H1 (cell line): ENCODE measurements at regions not wholly inside any gene's neighbourhood (a gene's known extent, or its start where the extent isn't known, plus 50 kb on each side); places are given as distances from the start of the nearest gene placed in this dataset.

Experiments used
- CTCF ChIA-PET: fragments of 300-600 bp; sonication (Branson Sonifier 250); formaldehyde crosslinking; loops from one replicate; lab custom pipeline; 2021; ENCODE audit not compliant: partially characterized antibody; lab: Charles Lee
- POLR2A ChIA-PET: fragments of 300-600 bp; sonication (Branson Sonifier 250); formaldehyde crosslinking; loops from one replicate; lab custom pipeline; 2021; ENCODE audit warnings: inconsistent platforms; ENCODE audit not compliant: partially characterized antibody; lab: Charles Lee
- DNase-seq, 2 experiments: peaks; one replicate each; pipeline versions ENCODE4 v3.0.0 to v3.0.0-alpha.2; 2010 to 2022; ENCODE audit warnings: low spot score in 2 of 2, low read depth in 1 of 2, mixed read lengths in 1 of 2
- FAIRE-seq: peaks from 2 replicates; lab custom pipeline; 2011; peaks lifted over from hg19 to GRCh38; lab: Jason Lieb, UNC
- H2AFZ ChIP-seq: 2 replicates; pipeline ENCODE4 v1.8.1; 2012; ENCODE audit warnings: low read length, inconsistent platforms
- H2AK5ac ChIP-seq: 2 replicates; pipeline ENCODE4 v1.6.1; 2013; ENCODE audit warnings: low read depth, low read length
- H2BK120ac ChIP-seq: replicated peaks from 2 replicates; pipeline ENCODE3; 2013; ENCODE audit warnings: low read depth, low read length, inconsistent platforms
- H2BK12ac ChIP-seq: 2 replicates; pipeline ENCODE4 v1.6.1; 2013; ENCODE audit warnings: low read depth, low read length
- H2BK15ac ChIP-seq: 2 replicates; pipeline ENCODE4 v1.6.1; 2013; ENCODE audit warnings: low read length
- H2BK20ac ChIP-seq: 2 replicates; pipeline ENCODE4 v1.6.1; 2013; ENCODE audit warnings: low read length
- H2BK5ac ChIP-seq: 2 replicates; pipeline ENCODE4 v1.6.1; 2013; ENCODE audit warnings: low read depth, low read length
- H3K14ac ChIP-seq: 2 replicates; pipeline ENCODE4 v1.6.1; 2013; ENCODE audit warnings: inconsistent platforms; ENCODE audit not compliant: insufficient read length
- H3K18ac ChIP-seq: 2 replicates; pipeline ENCODE4 v1.6.1; 2013; ENCODE audit warnings: low read length; ENCODE audit errors: extremely low read depth
- H3K23ac ChIP-seq: 2 replicates; pipeline ENCODE4 v1.6.1; 2013; ENCODE audit warnings: inconsistent platforms; ENCODE audit not compliant: insufficient read length
- H3K23me2 ChIP-seq: 2 replicates; pipeline ENCODE4 v1.6.1; 2013; ENCODE audit warnings: low read depth, low read length
- H3K27ac ChIP-seq: 2 replicates; pipeline ENCODE4 v1.6.1; 2011; ENCODE audit warnings: low read depth, low read length, inconsistent platforms
- H3K27me3 ChIP-seq, 4 experiments: replicated peaks in 1 of 4; 1 replicate in 1 of 4; 2 replicates in 3 of 4; pipeline versions ENCODE4 v1.6.1 to v1.8.1; 2011 to 2013; ENCODE audit warnings: low read length in 3 of 4, mild to moderate bottlenecking in 3 of 4, inconsistent platforms in 2 of 4, mixed read lengths in 2 of 4, moderate library complexity in 1 of 4; ENCODE audit not compliant: control insufficient read depth in 3 of 4, insufficient read depth in 3 of 4; ENCODE audit errors: extremely low read depth in 1 of 4
- H3K36me3 ChIP-seq, 4 experiments: 2 replicates each; pipeline versions ENCODE4 v1.6.1 to v1.8.1; 2011 to 2013; ENCODE audit warnings: mild to moderate bottlenecking in 4 of 4, low read length in 3 of 4, moderate library complexity in 2 of 4, control low read depth in 1 of 4, inconsistent platforms in 1 of 4; ENCODE audit not compliant: insufficient read depth in 4 of 4, control insufficient read depth in 2 of 4
- H3K4ac ChIP-seq: replicated peaks from 2 replicates; pipeline ENCODE3; 2013; ENCODE audit warnings: low read length, low read depth, mixed read lengths, inconsistent platforms; ENCODE audit not compliant: insufficient read length
- H3K4me1 ChIP-seq, 4 experiments: replicated peaks in 1 of 4; 1 replicate in 1 of 4; 2 replicates in 3 of 4; pipeline versions ENCODE4 v1.6.1 to v1.8.1; 2011 to 2013; ENCODE audit warnings: low read length in 3 of 4, inconsistent platforms in 2 of 4, mixed read lengths in 1 of 4; ENCODE audit not compliant: insufficient read depth in 4 of 4, control insufficient read depth in 3 of 4
- H3K4me2 ChIP-seq, 2 experiments: 2 replicates each; pipeline versions ENCODE4 v1.6.1 to v1.8.1; 2011 to 2013; ENCODE audit warnings: low read depth in 2 of 2, low read length in 2 of 2, control low read depth in 1 of 2, inconsistent platforms in 1 of 2, mild to moderate bottlenecking in 1 of 2; ENCODE audit not compliant: insufficient read depth in 1 of 2
- H3K4me3 ChIP-seq, 4 experiments: fragments of 200-600, 300-600 bp in 1 of 4; sonication (generic), shearing (Covaris generic), sonication (Bioruptor Twin) in 1 of 4; 2 replicates each; pipeline versions ENCODE4 v1.5.1 to v1.8.1; 2011 to 2016; ENCODE audit warnings: low read length in 4 of 4, low read depth in 3 of 4, control low read depth in 2 of 4, inconsistent platforms in 2 of 4, mild to moderate bottlenecking in 2 of 4, mixed read lengths in 1 of 4, moderate library complexity in 1 of 4; ENCODE audit not compliant: insufficient read depth in 2 of 4; ENCODE audit errors: extremely low read depth in 1 of 4
- H3K56ac ChIP-seq: replicated peaks from 2 replicates; pipeline ENCODE3; 2013; ENCODE audit warnings: low read depth, mild to moderate bottlenecking, mixed read lengths, low read length, inconsistent platforms; ENCODE audit not compliant: insufficient read length
- H3K79me1 ChIP-seq: 2 replicates; pipeline ENCODE4 v1.6.1; 2013; ENCODE audit warnings: low read depth, low read length, control low read depth
- H3K79me2 ChIP-seq, 2 experiments: 2 replicates each; pipeline versions ENCODE4 v1.6.1 to v1.8.1; 2012 to 2013; ENCODE audit warnings: low read length in 2 of 2, mild to moderate bottlenecking in 2 of 2, inconsistent platforms in 1 of 2; ENCODE audit not compliant: insufficient read depth in 2 of 2, control insufficient read depth in 1 of 2
- H3K9ac ChIP-seq, 4 experiments: replicated peaks in 1 of 4; 1 replicate in 1 of 4; 2 replicates in 3 of 4; pipeline versions ENCODE4 v1.6.1 to v1.8.1; 2011 to 2013; ENCODE audit warnings: low read depth in 3 of 4, low read length in 3 of 4, control low read depth in 2 of 4, mild to moderate bottlenecking in 2 of 4, moderate library complexity in 2 of 4, inconsistent platforms in 1 of 4; ENCODE audit errors: extremely low read depth in 1 of 4
- H3K9me3 ChIP-seq, 2 experiments: 2 replicates each; pipeline versions ENCODE4 v1.6.1 to v1.8.1; 2012 to 2013; ENCODE audit warnings: mild to moderate bottlenecking in 2 of 2, moderate library complexity in 2 of 2, control low read depth in 1 of 2, inconsistent platforms in 1 of 2, low read depth in 1 of 2, low read length in 1 of 2, mixed read lengths in 1 of 2; ENCODE audit not compliant: insufficient read depth in 2 of 2
- H4K20me1 ChIP-seq, 2 experiments: replicated peaks in 1 of 2; 2 replicates each; pipeline versions ENCODE3 to v1.8.1; 2011 to 2013; ENCODE audit warnings: inconsistent platforms in 2 of 2, low read length in 2 of 2, mild to moderate bottlenecking in 1 of 2; ENCODE audit not compliant: insufficient read depth in 2 of 2, control insufficient read depth in 1 of 2
- H4K5ac ChIP-seq: 2 replicates; pipeline ENCODE4 v1.6.1; 2013; ENCODE audit warnings: low read length, low read depth, mixed read lengths, inconsistent platforms; ENCODE audit not compliant: insufficient read length
- H4K8ac ChIP-seq: 2 replicates; pipeline ENCODE4 v1.8.0; 2013; ENCODE audit warnings: mild to moderate bottlenecking, moderate library complexity, low read length, inconsistent platforms; ENCODE audit not compliant: insufficient read depth; ENCODE audit errors: extremely low read depth
- H4K91ac ChIP-seq: replicated peaks from 2 replicates; pipeline ENCODE3; 2013; ENCODE audit warnings: low read length, mixed read lengths, inconsistent platforms; ENCODE audit not compliant: insufficient read length
- ASH2L ChIP-seq: fragments of 200-600, 300-600 bp; sonication (generic); IDR thresholded peaks from one replicate; pipeline ENCODE4 v1.7.1; 2017; ENCODE audit warnings: low read length
- BRCA1 ChIP-seq: IDR thresholded peaks from 2 replicates; pipeline ENCODE4 v1.6.1; 2012; ENCODE audit warnings: low read depth, low read length, improper control_type of control experiment
- CBX5 ChIP-seq: fragments of 300-800, 300-1000 bp; sonication (generic); IDR thresholded peaks from 2 replicates; pipeline ENCODE4 v1.7.1; 2016; ENCODE audit warnings: antibody characterized with exemption, low read length, low read depth
- EP300 ChIP-seq, 2 experiments: IDR thresholded peaks; 1 replicate in 1 of 2; 2 replicates in 1 of 2; pipeline ENCODE4 v1.6.1; 2011 to 2012; ENCODE audit warnings: low read depth in 2 of 2, low read length in 2 of 2, mild to moderate bottlenecking in 2 of 2, borderline replicate concordance in 1 of 2, inconsistent platforms in 1 of 2, moderate library complexity in 1 of 2
- EZH2 ChIP-seq: fragments of 200-600 bp; sonication (generic); IDR thresholded peaks from 2 replicates; pipeline ENCODE4 v1.7.1; 2012; ENCODE audit warnings: low read depth, mild to moderate bottlenecking, moderate library complexity, low read length, inconsistent platforms; ENCODE audit not compliant: severe bottlenecking
- JUN ChIP-seq: IDR thresholded peaks from 2 replicates; pipeline ENCODE4 v1.6.1; 2011; ENCODE audit warnings: low read depth, mild to moderate bottlenecking, improper control_type of control experiment, low read length
- POLR2A ChIP-seq, 2 experiments: IDR thresholded peaks; 1 replicate in 1 of 2; 2 replicates in 1 of 2; pipeline ENCODE4 v1.6.1; 2011; ENCODE audit warnings: low read depth in 2 of 2, low read length in 2 of 2, mild to moderate bottlenecking in 2 of 2; ENCODE audit errors: control extremely low read depth in 1 of 2
- RBBP5 ChIP-seq: IDR thresholded peaks from 2 replicates; pipeline ENCODE4 v1.7.1; 2012; ENCODE audit warnings: low read depth, mild to moderate bottlenecking, inconsistent platforms, low read length, moderate library complexity, borderline replicate concordance
- SUZ12 ChIP-seq: fragments of 200-600 bp; sonication (generic); IDR thresholded peaks from 2 replicates; pipeline ENCODE4 v1.6.1; 2012; ENCODE audit warnings: mild to moderate bottlenecking, inconsistent platforms, low read length, moderate library complexity, mixed read lengths
- ZNF274 ChIP-seq: IDR thresholded peaks from 2 replicates; pipeline ENCODE4 v1.7.0; 2012; ENCODE audit warnings: low read length, borderline replicate concordance; ENCODE audit errors: extremely low read depth
- WGBS, 2 experiments: shearing (Covaris generic) in 1 of 2; methylation state at CpG; one replicate each; pipeline versions ENCODE4 v1.1.6 to v1.1.7; 2013 to 2015; ENCODE audit warnings: low lambda C conversion rate in 2 of 2, mixed read lengths in 2 of 2, inconsistent platforms in 1 of 2, low coverage in 1 of 2, missing lambda C conversion rate in 1 of 2; ENCODE audit not compliant: insufficient replicate concordance in 2 of 2, insufficient coverage in 1 of 2, insufficient read length in 1 of 2; ENCODE audit errors: extremely low coverage in 1 of 2, missing lambda C conversion rate in 1 of 2; 5-methylcytosine and 5-hydroxymethylcytosine counted together

DNA sequence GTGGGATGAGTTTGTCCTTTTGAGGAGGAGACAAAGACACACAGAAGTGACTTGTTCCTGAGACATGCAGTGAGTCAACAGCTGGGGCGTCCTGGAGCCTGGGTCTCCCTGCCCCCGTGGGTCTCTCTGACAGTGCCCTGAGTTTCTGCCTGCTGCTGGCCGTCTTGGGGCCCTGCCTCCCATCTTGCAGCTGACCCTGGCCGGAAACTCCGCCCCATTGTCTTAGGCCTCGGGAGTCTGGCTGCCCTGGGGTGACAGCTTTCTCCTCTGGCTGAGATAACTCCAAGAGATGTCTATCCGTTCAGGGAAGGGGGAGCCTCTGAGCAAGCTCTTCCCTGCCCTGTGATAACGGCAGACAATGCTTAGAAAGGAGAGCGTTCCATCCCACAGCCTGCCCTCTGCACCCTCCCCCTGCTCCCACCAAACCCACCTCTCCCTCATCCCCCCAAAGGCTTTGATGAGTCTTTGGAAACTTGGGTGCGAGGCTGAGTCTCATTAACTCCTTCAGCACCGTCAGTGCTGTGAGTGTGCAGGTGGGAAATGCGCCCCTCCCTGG is 69.5 kb upstream of the PODXL start:
- POLR2A ChIA-PET: interaction anchor here (0.7 to 6.5 kb wide), 18 partner anchors 11 to 130 kb away, joined by 3 to 57 read pairs (median 4); partner anchors contain the start of gene PODXL
- CTCF ChIA-PET: interaction anchor here (0.7 to 11.7 kb wide), 20 partner anchors 9 to 436 kb away, joined by 3 to 93 read pairs (median 5); no protein-coding TSS in a partner anchor
- DNase-seq: peak; percentile 76 to 82
- TF ChIP-seq ASH2L: no peak
- TF ChIP-seq CBX5: no peak
- no peak; a peak in 1 of 3 replicates for TF ChIP-seq EP300 (IDR thresholded peaks at IDR 0.05; ENCODE audit: borderline replicate concordance in 1 of 2, low read depth in 2 of 2, low read length in 2 of 2)
- TF ChIP-seq RBBP5: no peak
- TF ChIP-seq JUN: no peak
- no peak for TF ChIP-seq BRCA1
- no peak for TF ChIP-seq POLR2A (IDR thresholded peaks at IDR 0.05; ENCODE audit: control extremely low read depth in 1 of 2, low read depth in 2 of 2, low read length in 2 of 2)
- no peak for TF ChIP-seq ZNF274
- no peak for TF ChIP-seq EZH2
- no peak for TF ChIP-seq SUZ12

More for the DNA sequence above, 69.5 kb upstream of the PODXL start:
- 26% methylated on average over 12 of the region's 12 CpGs; no CpG with 5 or more reads in 1 of the 2 experiments for WGBS, 2 experiments
- Histone ChIP-seq H3K23me2 (peaks cover 3% of the 10 kb centered on the region; the same call in 1 of the 2 replicates), H4K8ac (peak overlapping the region; percentile 37), H3K56ac (no peak overlapping the region), H3K27ac (peak overlapping the region; percentile 53; the same call in 1 of the 2 replicates), H3K9me3 (no peaks in the 10 kb centered on the region), H3K79me1 (no peaks in the 10 kb centered on the region), H3K27me3 (no peaks in the 10 kb centered on the region), H3K79me2 (no peaks in the 10 kb centered on the region), H2BK12ac (peak overlapping the region; percentile 97), H4K20me1 (peaks cover 0 to 2% of the 10 kb centered on the region in 2 experiments), H3K9ac (no peak overlapping the region), H3K23ac (no peak overlapping the region), H3K18ac (peak overlapping the region; percentile 85), H4K91ac (peak overlapping the region; percentile 97), H2AK5ac (peak overlapping the region; percentile 43; the same call in 1 of the 2 replicates), H3K36me3 (no peaks in the 10 kb centered on the region), H3K14ac (no peak overlapping the region), H3K4ac (peak overlapping the region; percentile 73), H2BK20ac (peak overlapping the region; percentile 97), H2BK5ac (peak overlapping the region; percentile 84; the same call in 1 of the 2 replicates), H2BK120ac (peak overlapping the region; percentile 90), H2BK15ac (peak overlapping the region; percentile 88), H3K4me2 (peak overlapping the region; percentile 16 to 43; a peak in 3 of 4 replicates), H3K4me3 (no peak overlapping the region; a peak in 1 of 8 replicates), H4K5ac (peak overlapping the region; percentile 53), H2AFZ (peak overlapping the region; percentile 47; the same call in 1 of the 2 replicates), H3K4me1 (peaks cover 7 to 22% (median 15%) of the 10 kb centered on the region in 4 experiments)
- FAIRE-seq: no peak
